HK-2 (cell line): ENCODE measurements at regions not wholly inside any gene's neighbourhood (a gene's known extent, or its start where the extent isn't known, plus 50 kb on each side); places are given as distances from the start of the nearest gene placed in this dataset.
"Not testable (repeated sequence)": the region's sequence is repeated elsewhere in the genome, so short reads cannot be mapped to it uniquely, and the experiment has no call there.

ENCODE experiments used
- DNase-seq: peaks from one replicate; pipeline ENCODE4 v3.0.0-alpha.2; 2018; ENCODE audit not compliant: unreplicated experiment

- not testable (repeated sequence) for DNase-seq
These were observed 129.7 kb upstream of the DAAM1 start for GRCh38 chr14:59058776-59059175.

DNA sequence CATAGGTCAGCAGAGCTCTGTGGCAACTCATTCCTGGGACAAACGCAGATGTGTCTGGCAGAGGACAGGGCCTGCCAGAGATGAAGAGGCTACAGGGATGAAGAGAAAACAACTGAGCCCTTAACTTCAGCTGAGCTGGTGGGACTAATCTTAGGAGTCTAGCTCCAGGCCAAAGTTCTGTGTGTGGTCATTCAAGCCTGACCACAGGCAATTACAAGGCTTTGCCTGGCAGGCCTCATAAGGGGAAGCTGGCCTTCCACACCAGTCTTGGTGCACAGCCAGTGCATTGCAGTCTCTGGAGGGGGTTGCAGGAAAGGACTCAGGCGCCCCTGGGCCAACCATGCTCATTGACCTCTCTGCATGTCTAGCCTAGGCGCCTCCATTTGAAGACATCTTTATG is 127.6 kb upstream of the DAAM1 start:
- DNase-seq = no peak

- DNase-seq = no peak
These were observed 127.2 kb upstream of the DAAM1 start for GRCh38 chr14:59061292-59061691.

DNA sequence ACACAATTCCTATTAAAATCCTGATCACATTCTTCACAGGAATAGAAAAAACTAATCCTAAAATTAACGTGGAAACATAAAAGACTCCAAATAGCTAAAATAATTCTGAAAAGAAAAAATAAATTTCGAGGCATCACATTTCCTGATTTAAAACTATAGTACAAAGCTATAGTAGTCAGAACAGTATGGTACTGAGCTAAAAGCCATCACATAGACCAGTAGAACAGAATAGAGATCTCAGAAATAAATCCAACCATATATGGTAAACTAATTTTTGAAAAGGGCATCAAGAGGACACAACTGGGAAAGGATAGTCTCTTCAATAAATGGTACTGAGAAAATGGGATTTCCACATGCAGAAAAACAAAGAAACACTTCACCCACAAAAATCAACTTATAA is 125.2 kb upstream of the DAAM1 start:
- DNase-seq = no peak

DNA sequence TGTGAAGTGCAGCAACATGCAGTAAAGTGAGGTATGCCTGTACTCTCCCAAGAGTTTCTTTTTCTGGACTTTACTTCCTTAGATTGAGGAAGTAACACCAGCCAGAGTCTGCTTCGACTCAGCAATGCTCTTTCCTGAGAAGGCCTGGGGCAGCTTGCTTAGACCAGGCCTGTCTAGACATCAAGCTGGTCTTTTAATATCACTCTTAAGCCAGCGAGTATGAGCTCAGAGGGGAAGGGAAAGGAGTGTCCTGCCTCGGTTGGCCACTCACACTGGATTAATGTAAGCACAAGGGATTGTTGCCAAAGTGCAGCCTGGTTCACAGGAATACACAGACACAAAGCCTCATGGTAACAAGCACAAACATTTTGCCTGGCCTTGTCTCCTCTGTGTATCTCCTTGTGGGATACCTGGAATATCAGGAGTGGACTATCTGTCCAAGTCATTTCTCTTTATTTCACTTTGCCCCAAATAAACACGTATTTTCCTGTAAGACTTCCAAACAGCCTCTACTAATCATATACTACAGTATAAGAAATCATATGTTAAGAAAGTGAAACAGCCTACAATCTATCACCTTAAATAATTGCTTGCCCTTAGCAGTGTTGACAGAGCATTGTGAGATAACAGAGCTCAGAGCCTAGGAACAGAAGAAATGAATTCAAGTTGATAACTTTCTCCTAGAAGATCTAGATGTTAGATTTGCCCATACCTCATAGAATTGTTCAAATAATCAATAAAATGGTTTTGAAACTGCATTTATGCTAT is 121.2 kb upstream of the DAAM1 start:
- no peak for DNase-seq

DNA sequence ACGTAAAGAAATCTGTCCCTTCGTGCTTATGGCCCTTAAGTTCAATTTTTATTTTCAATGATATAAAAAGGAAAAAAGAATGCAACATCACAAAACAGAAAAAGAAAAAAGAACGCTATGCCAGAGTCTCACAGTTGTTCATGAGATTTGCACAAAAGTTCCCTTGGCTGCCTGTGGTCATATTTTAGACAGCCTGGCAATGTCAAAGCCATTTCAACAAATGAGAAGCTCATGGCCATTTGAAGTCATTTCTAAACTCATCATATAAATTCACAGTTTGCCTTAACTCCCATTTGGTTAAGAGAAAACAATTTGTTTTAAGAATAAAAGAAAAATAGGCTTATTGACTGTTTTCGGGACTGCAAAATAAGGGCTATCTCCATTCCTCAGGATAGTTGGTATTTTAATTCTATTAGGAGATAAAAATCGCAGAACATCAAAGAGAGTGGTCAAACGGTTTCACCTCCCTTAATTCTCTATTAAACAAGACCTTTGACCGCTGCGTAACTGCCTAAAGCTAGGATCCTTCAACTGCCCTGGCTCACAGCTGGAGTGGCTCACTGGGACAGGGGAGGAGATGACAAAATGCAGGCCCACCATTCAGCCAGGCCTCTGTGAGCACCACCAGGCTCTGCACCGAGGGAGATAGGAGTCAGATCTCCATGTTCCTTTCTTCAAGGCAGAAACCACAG is 119.2 kb upstream of the DAAM1 start:
- no peak for DNase-seq

GRCh38 chr14:59075506-59075905 is 113.0 kb upstream of the DAAM1 start:
- no peak for DNase-seq

GRCh38 chr14:59081720-59082119 is 106.7 kb upstream of the DAAM1 start:
- DNase-seq = no peak

- no peak for DNase-seq
These were observed 103.2 kb upstream of the DAAM1 start for GRCh38 chr14:59085207-59085739.

DNA sequence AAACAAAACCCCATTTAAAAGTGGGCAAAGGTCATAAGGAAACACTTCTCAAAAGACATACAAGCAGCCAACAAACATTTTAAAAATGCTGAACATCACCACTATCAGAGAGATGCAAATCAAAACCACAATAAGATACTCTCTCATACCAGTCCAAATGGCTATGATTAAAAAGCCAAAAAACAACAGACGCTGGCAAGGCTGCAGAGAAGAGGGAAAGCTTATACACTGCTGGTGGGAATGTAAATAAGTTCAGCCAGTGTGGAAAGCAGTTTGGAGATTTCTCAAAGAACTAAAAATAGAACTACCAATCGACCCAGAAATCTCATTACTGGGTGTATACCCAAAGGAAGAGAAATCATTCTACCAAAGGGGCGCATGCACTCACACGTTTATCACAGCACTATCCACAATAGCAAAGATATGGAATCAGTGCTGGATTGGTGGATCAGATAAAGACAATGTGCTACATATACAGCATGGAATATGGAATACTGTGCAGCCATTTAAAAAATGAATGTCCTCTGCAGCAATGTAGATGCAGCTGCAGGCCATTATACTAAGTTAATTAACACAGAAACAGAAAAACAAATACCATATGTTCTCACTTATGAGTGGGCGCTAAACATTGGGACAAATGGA is 102.1 kb upstream of the DAAM1 start:
- no peak for DNase-seq

DNA sequence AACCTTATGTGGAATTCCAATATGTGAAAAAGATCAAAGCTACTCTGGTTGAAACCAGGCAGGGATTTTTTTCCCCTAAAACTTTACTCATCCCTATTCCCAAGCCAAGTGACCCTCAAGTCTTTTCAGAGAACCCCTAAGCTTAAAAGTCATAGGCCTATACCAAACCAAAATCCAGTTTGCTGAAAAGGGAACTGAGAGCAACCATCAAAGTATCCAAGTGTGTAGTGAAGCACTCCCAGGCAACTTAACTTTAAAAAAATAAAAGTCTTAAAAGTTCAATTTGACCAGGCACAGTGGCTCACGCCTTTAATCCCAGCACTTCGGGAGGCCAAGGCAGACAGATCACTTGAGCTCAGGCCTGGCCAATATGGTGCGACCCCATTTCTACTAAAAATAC is 101.2 kb upstream of the DAAM1 start:
- DNase-seq = no peak

DNA sequence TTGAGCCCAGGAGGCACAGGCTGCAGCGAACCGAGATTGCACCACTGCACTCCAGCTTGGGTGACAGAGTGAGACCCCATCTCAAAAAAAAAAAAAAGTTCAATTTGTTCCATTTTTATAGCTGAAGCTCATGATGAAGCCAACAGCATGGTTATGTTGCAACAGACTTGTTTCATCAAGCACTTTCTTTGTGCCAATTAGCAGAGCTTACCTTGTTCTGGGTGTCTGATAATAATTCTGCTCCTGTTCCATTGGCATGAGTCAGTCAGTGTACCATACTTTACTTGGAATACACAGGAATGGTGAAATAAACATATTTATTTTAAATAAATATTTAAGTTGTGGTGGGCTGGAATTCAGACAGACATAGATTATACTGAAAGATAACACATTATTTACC is 100.8 kb upstream of the DAAM1 start:
- DNase-seq = no peak

DNA sequence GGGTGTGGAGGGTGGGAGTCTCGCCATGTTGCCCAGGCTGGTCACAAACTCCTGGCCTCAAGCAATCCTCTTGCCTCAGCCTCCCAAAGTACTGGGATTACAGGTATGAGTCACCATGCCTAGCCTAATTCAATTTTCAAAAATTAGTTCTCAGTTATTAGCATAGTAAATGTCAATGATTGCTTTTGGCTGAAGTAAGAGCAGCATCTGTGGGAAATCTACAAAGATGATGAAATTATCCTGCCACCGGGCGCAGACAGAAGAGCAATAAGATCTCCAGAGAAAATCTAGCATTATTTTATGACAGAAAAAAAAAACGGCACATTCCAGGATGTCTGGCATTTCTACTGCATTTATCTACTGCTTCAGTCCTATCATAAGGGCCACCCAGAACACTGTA is 97.9 kb upstream of the DAAM1 start:
- no peak for DNase-seq

DNA sequence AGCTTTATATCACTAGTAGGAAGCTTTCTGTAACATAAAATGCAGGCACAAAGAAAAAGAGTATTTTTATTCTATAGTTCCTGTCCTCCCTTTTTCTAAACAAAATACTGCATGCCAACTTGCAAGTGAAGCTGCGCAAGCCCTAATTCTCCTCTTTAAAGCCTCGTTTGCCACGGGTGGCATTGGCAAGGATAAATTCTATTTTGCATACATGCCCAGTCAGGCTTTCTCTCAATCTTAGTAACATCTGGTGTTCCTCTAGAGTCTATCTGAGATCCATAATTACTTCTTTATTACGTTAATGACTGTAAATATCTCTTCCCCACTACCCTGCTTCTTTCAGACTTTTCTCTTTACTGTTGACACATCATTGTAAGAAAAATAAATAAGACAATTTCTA is 97.1 kb upstream of the DAAM1 start:
- no peak for DNase-seq

DNA sequence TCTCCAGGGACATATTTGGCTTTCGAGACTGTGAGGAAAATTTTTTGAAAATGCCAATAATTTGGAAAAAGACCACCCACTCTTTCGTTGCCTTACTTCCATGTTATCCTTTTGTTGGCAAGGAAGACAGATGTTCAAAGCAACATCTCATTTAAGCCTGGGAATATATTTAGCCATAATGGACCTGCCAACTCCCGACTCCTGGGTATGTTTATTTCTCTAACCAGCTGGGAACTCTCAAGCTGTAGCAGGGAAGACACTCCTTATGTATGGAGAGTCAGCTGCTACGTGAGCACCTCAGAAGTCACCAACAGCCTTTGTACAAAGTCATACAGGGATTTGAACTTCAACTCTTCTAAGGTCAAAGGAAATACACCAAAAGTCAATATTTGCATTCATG is 96.5 kb upstream of the DAAM1 start:
- no peak for DNase-seq

DNA sequence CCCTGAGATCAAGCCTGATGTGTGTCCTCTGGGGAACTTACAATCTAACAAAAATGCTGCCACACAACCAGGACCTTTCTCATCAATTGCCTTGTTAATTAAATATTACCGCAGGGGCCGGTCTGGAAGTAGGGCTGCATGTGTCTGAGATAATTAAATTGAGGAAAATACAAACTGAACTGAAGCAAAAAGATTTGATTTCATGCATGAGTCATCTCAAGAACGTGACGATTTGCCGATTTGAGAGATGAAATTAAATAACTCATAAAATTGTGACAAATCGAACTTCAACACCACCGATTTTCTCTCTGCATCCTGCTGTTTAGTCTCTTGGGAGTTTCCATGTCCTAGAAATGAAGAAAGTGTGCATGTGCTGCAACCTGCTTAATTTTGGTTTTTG is 94.6 kb upstream of the DAAM1 start:
- no peak for DNase-seq

- no peak for DNase-seq
These were observed 92.2 kb upstream of the DAAM1 start for GRCh38 chr14:59096303-59096702.

DNA sequence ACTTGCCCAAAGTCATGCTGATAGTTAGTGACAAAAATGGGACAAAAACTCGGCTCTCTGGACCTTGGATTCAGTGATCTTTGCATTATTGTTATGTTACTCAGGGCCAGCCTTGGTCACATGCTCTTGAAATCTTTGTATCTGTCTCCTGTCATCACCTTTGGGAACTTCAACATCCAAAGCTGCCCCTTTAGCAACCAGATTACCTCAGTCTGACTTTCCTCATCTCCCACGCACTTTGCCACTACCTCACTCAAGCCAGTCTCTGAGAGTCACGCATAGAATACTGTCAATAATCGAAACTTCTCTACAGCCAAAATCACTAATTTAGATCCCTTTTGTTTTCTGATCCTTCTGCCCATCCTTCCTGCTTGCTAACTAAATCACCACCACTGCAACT is 90.8 kb upstream of the DAAM1 start:
- DNase-seq = no peak

GRCh38 chr14:59098377-59098776 is 90.1 kb upstream of the DAAM1 start:
- no peak for DNase-seq

DNA sequence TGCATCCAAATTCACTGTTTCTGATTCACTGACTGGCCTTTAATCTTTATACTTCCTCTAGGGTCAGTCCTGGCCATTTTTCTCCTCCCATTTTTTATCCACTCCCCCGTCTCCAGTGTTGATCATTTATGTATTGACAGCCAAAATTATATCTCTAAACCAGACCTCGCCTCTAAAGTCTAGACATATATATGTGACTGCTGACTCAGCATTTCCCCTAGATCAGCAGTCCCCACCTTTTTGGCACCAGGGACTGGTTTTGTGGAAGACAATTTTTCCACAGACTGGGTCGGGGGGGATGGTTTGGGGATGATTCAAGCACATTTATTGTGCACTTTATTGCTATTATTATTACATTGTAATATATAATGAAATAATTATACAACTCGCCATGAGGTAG is 88.3 kb upstream of the DAAM1 start:
- DNase-seq = no peak

- no peak for DNase-seq
These were observed 87.0 kb upstream of the DAAM1 start for GRCh38 chr14:59101476-59101875.

DNA sequence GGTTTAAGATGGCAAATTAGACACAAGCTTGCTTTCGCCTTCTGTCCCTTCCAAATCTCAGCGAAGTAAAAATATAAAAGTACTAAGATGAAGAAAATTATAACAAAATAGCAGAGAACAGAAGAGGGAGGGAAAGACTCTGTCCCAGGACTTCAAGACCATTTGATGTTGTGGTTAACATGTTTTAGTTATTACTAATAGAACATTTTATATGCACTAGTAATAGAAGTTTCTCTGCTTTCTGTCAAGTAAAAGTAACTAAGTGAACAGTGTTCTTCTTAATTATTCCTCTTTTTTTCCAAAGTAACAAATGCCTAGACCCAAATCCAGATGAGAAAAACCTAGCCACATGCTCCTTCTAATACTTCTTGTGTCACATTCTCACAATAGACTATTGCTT is 85.1 kb upstream of the DAAM1 start:
- no peak for DNase-seq

- DNase-seq = no peak
These were observed 80.6 kb upstream of the DAAM1 start for GRCh38 chr14:59107819-59108218.
